HG03565 (cell line): ENCODE measurements at regions not wholly inside any gene's neighbourhood (a gene's known extent, or its start where the extent isn't known, plus 50 kb on each side); places are given as distances from the start of the nearest gene placed in this dataset.
"Not testable (repeated sequence)": the region's sequence is repeated elsewhere in the genome, so short reads cannot be mapped to it uniquely, and the experiment has no call there.

Experiments used
- ATAC-seq: cut with Tn5 transposase; IDR thresholded peaks from one replicate; pipeline ENCODE4 v1.9.1; 2021; ENCODE audit warnings: mild to moderate bottlenecking, moderate library complexity; ENCODE audit not compliant: unreplicated experiment

DNA sequence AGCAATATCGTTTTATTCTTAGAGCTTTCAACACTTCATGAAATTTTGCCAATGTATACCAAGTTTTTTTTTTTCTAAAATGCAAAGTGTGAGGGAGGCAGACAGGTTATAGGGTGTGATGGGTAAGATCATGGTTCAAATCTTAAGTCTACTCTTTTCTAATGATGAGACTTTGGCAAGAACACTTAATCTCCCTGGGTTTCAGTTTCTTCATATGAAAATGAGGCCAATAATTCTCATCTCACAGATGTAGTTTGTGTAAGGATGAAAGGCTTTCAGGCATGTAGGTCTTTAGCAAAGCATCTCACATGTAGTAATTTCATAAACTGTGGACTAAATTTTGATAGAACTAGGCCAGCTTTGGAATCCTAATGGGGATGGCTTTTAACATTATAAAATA, 457.1 kb downstream of the QKI start:
- ATAC-seq, result no peak

DNA sequence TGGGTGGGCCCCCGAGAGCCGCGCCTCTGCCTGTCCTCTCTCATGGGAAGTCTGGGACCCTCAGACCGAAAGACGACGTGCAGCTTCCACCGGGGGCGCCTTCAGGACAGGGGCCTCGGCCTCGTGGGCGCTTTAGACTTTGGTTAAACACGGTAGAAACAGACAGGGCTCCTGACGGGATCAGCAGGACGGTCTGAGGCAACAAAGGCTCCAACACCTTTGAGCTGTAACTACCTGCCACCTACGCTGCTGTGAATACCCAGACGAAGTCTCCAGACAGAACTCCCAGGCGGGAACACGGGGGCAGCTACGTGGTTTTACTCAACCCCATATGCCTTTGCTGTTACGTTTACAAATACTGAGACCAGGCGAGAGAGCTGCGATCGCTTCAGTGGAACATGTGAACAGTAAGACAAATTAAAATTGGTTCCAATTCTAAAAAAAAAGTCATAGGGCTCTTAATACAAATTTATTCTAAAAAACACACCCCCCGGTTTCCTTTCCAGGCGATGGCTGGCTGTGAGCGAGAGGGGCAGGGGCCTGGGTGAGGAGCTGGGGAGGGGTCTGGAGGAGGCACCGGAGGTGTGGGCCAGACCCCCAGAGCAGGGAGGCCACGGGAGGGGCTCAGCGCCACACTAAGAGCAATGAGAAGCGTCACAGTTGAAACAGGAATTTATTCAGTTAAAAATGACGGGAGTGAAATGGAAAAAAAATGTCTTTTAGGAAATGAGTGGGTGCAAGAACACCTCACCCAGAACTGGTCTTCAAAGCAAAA, 453.2 kb downstream of the QKI start:
- no peak for ATAC-seq

DNA sequence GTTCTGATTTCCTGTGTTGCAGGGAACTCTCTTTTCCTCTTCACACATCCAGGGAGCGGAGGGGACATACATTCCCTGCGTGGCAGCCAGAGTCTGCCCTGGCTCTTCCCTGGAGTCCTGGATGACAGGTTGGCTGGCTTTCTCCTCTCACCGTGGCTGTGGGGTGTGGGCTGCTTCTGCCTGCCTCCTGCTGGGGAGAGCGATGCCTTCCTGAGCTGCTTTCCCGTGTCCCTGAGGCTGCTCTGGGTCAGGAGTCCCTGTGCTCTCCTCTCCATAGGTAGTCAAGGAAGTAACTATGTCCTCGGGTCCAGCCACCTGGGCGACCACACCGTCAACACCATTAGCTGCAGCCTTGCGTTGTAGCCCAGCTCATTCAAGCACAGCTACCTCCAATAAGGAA, 451.7 kb downstream of the QKI start:
- no peak for ATAC-seq

DNA sequence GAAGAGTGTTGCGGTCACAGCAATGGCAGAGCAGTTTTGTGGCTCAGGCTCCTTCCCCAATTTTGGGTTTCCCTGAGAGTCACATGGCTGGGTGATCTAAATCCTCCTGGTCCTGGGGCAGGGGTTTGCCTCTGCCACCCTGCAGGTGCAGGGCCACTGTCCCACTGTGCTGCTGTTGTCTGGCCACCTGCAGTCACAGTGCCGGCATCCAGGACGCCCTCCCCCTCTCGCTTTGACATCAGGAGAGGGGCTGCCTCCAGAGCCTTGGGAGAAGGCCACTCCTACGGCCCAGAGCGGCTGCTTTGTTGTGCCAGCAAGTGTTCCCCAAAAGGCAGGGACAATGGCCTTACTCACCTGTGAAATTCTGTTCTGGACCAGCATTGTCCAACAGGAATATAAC, 449.0 kb downstream of the QKI start:
- ATAC-seq, result no peak

DNA sequence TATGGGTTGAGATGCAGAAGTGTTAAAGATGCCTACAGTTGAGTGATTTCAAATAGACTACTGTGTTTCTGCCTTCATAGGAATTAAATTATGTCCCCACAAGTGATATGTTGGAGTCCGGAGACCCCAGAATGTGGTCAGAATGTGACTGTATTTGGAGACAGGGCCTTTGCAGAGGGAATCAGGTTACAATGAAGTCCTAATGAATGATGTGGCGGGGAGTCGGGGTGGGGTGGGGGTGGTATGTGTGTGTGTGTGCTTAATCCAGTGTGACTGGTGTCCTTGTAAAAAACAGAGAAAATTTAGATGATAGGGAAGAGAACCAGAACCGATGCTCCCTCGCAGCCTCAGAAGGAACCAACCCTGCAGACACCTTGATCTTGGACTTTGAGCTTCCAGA, 448.2 kb downstream of the QKI start:
- no peak for ATAC-seq

DNA sequence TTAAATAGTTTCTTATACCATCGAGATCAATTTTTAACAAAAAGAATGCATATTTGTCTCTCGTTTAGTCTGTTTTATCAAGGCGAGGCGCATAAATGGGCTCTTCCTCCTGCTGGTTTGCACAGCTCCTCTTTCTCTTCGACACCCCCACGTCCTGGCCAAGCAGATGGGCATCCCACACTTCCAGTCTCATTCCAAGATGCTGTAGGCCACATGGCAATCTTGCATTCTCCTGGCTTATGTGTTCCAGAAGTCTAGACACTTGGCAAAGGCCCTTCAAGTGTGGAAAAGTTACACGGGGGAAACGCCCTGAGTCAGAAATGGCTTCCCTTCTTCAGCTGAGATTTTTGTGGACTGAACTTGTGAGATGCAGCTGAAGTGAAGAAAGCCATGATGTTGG, 447.1 kb downstream of the QKI start:
- no peak for ATAC-seq

DNA sequence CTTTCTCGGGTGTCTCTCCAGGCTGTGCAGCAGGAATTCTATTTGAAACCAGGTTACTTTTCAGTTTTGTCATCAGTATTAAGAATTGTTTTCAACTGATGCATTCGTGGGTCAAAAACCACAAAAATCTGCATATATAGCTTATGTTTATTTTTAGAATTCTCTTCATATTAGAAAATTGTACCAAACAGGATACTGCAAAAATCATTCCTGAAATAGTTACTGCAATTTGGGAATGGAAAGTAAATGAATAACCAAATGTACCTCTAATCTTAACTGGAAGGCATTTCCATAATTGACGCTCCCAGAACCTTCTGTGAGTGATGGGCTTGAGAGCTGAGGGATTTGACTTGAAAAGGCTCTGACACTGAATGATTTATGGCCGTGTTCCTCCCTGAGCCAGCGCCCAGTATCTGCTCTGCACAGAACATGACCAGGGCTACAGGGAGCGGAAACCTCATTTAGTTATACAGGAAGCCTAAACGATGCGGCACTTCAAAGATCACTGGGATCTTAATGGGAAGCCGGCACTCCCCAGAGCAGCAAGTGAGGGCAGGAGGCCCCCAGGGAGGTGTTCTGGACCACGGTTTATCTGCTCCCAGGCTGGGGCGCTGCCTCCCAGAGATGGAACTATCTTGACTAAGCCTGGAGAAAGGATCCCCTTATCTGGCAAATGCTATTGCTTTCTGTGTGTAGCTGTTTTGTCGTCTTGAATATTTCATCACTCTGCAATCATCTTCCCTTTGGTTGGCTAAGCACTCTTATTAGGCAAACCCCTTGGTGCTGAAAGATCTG, 446.0 kb downstream of the QKI start:
- ATAC-seq, result no peak

- ATAC-seq, result not testable (repeated sequence)
Observed at GRCh38 chr6:163858870-163859269, 444.4 kb downstream of the QKI start.

GRCh38 chr6:163857421-163857820, 442.9 kb downstream of the QKI start:
- ATAC-seq, result no peak

- ATAC-seq, result no peak
Observed at GRCh38 chr6:163850874-163851273, 436.4 kb downstream of the QKI start.

DNA sequence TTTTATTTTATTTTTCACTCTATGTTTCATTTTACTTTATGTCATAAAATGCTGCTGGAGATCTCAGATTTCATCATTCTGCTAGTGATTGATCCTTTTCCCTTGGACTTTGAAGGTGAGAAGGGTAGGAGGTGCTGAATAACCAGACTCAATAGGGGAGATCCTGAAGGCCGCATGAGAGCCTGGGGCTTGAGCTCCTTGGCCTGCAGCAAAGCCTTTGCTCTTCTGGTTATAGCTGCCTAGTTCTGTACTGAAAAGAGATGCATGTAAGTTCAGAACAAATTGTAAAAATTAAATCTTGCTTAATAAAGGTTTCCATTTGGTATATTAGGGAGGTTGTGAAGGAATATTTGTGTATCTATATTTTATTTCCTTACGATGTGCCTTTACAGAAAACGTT, 430.2 kb downstream of the QKI start:
- ATAC-seq, result no peak

DNA sequence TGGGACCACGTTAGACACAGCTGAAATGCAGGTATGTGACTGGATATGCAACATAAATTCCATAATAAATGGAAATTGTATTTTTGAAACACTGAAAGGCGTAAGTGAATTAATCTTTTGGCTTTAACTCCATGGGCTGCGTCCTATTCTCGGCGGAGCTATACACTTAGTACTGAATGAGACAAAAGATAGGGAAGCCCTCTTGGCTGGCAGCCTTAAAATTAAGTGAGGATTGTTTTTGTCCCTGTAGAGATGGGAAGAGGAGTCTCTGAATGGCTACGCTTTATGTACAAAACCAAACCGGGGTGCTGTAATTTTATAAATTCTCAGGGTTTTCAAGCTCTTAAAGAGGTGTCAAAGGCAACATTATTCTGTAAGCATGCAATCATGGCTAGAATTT, 429.8 kb downstream of the QKI start:
- no peak for ATAC-seq

GRCh38 chr6:163843218-163843617, 428.7 kb downstream of the QKI start:
- no peak for ATAC-seq

DNA sequence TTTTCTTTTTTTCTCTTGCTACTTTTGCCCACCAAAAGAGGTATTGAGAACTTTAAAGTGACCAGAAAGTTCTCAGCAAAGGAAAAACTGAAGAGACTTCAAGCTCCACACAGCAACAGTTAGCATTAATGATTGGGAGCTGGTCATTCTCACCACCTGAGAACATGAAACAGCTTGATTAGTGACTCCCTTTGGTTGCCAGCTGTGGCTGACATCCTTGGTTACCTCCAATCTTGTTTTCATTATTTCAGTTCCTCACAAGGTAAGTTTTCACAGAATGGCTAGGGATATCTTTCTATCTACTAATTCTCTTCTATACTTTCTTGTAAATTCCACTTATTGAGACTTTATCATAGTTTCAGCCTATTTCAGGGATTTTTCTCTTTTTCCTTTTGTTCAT, 427.9 kb downstream of the QKI start:
- no peak for ATAC-seq

GRCh38 chr6:163841733-163842132, 427.2 kb downstream of the QKI start:
- no peak for ATAC-seq

GRCh38 chr6:163841326-163841725, 426.8 kb downstream of the QKI start:
- ATAC-seq, result no peak

GRCh38 chr6:163840880-163841279, 426.4 kb downstream of the QKI start:
- ATAC-seq, result no peak

DNA sequence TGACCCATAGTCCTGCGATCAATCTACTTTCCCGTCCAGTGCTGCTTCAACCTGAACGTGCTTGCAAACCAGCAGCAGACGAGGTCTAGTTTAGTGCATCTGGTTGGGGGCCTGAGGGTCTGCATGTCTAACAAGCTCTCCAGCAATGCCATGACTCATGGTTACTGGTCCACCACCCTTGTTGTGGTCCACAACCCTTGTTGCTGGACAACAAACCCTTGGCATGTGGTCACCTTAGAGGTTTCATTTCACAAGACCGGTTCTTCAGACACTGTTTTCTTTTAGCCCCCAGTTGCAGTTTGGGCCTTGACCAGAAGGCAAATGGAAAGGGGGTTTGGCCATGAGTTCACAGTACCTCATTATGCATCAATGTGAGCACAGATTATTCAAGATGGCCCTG, 424.8 kb downstream of the QKI start:
- ATAC-seq, result no peak

- ATAC-seq, result no peak
Observed at GRCh38 chr6:163837691-163838431, 423.3 kb downstream of the QKI start.

- ATAC-seq, result no peak
Observed at GRCh38 chr6:163836876-163837690, 422.6 kb downstream of the QKI start.
